Neural progenitor cell (in vitro differentiated cells): ENCODE measurements at regions not wholly inside any gene's neighbourhood (a gene's known extent, or its start where the extent isn't known, plus 50 kb on each side); places are given as distances from the start of the nearest gene placed in this dataset.

ENCODE experiments used
- EZH2phosphoT487 ChIP-seq: fragments of 200-600 bp; sonication (generic); IDR thresholded peaks from 2 replicates; pipeline ENCODE4 v1.6.1; 2017; ENCODE audit warnings: antibody characterized with exemption
- TF ChIP-seq, protein P1 (sequence below): fragments of 200-600 bp; sonication (generic); IDR thresholded peaks from 2 replicates; pipeline ENCODE4 v1.5.1; 2017; ENCODE audit warnings: antibody characterized with exemption, mild to moderate bottlenecking

DNA sequence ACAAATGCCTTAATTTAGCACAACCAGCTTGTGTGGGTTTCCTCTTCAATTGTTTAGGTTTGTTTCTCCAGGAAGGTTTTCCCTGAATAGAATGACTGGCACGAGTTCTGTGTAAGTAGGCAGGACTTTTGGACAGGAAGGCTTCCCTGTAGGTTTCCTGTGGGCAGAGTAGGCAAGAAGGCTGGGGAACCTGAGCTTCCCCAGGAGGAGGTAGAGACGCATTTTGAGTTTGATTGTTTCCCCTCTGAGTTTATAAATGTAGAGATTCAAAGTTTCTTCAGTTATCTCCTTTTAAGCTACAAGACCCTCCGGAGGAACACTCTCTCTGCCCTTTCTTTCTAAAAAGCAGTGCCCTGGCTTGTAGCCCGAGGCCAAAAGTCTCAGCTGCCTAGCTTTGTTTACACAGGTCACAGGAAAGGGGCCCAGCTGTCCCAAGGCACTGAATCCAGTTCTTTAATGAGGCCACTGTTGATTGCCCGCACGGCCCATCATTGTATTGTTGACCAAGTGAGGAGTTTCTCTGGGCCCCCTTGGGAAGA, 66.6 kb upstream of the RDX start:
- TF ChIP-seq, protein P1, sequence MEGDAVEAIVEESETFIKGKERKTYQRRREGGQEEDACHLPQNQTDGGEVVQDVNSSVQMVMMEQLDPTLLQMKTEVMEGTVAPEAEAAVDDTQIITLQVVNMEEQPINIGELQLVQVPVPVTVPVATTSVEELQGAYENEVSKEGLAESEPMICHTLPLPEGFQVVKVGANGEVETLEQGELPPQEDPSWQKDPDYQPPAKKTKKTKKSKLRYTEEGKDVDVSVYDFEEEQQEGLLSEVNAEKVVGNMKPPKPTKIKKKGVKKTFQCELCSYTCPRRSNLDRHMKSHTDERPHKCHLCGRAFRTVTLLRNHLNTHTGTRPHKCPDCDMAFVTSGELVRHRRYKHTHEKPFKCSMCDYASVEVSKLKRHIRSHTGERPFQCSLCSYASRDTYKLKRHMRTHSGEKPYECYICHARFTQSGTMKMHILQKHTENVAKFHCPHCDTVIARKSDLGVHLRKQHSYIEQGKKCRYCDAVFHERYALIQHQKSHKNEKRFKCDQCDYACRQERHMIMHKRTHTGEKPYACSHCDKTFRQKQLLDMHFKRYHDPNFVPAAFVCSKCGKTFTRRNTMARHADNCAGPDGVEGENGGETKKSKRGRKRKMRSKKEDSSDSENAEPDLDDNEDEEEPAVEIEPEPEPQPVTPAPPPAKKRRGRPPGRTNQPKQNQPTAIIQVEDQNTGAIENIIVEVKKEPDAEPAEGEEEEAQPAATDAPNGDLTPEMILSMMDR, result no peak
- no peak for TF ChIP-seq EZH2phosphoT487
